ENCODE measurements at regions not wholly inside any gene's neighbourhood (a gene's known extent, or its start where the extent isn't known, plus 50 kb on each side); places are given as distances from the start of the nearest gene placed in this dataset.

DNA sequence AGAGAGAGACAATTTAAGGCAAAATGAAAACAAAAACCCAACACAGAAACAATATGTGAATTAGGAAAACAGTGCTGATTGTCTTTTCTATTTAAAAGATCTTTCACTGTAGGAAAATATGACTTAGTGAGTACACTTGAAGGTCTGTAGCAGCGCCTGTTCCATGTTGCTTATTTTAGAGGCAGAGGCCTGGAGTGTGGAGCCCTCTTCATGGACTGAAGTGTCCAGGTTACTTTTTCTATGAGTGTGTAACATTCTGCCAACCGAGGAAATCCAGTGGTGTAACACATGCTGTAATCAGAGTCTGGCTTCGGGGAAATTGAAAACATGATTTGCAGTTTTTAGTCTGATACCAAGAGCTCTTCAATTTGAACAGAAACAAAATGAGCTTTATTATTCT lies 64.0 kb upstream of the GPRIN3 start:
- TF ChIP-seq, protein P1, sequence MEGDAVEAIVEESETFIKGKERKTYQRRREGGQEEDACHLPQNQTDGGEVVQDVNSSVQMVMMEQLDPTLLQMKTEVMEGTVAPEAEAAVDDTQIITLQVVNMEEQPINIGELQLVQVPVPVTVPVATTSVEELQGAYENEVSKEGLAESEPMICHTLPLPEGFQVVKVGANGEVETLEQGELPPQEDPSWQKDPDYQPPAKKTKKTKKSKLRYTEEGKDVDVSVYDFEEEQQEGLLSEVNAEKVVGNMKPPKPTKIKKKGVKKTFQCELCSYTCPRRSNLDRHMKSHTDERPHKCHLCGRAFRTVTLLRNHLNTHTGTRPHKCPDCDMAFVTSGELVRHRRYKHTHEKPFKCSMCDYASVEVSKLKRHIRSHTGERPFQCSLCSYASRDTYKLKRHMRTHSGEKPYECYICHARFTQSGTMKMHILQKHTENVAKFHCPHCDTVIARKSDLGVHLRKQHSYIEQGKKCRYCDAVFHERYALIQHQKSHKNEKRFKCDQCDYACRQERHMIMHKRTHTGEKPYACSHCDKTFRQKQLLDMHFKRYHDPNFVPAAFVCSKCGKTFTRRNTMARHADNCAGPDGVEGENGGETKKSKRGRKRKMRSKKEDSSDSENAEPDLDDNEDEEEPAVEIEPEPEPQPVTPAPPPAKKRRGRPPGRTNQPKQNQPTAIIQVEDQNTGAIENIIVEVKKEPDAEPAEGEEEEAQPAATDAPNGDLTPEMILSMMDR (IDR thresholded peaks at IDR 0.05; ENCODE audit: extremely low read depth, insufficient read depth, missing control alignments): no peak
- DNase-seq (ENCODE audit: low spot score): no peak
- in situ Hi-C loops (cut with MboI; ENCODE audit: low pct_unique_long_range_greater_than_20kb, low sequenced_read_pairs, unreplicated experiment): no loop called here

DNA sequence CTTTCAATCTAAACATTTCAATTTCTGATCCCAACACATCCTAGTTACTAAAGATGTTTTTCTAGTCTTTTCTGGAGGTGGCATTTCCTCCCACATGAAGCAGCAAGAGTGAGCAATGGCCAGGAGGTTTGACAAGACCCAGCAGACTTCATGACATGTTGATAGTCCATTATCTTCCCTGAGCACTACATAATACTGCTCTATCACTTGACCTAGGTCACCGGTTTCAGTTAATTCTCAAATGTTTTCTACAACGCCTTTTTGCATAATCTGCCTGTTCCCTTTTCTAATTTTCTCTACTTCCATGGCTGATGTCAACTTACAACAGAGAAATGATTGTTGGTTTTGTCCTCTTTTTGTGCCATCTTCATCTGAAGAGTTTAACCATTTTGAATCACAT lies 62.0 kb upstream of the GPRIN3 start:
- no peak for DNase-seq (ENCODE audit: low spot score)

DNA sequence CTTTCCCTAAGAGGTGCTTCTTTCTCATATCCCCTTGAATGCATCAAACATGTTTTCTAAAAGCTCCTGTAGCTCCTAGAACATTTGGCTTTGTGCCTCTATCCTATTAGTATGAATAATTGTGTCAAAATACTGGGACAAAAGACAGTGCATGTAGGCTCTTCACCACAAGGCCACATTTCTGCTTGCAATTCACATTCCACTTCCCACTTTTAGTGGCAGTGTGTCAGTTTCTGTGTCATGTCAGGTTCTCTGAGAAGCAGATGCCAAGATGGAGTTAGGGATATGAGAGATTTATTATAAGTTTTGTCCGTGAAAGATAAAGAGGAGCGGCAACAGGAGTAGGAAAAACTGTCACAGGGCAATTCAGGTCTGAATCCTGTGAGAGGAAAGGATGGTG lies 61.3 kb upstream of the GPRIN3 start:
- DNase-seq (ENCODE audit: low spot score): no peak
- in situ Hi-C loops (cut with MboI; ENCODE audit: low pct_unique_long_range_greater_than_20kb, low sequenced_read_pairs, unreplicated experiment): no loop called here
- TF ChIP-seq, protein P1 (IDR thresholded peaks at IDR 0.05; ENCODE audit: extremely low read depth, insufficient read depth, missing control alignments): no peak

More for the DNA sequence above, 62.0 kb upstream of the GPRIN3 start:
- in situ Hi-C loops (cut with MboI; ENCODE audit: low pct_unique_long_range_greater_than_20kb, low sequenced_read_pairs, unreplicated experiment): no loop called here
- TF ChIP-seq, protein P1 (IDR thresholded peaks at IDR 0.05; ENCODE audit: extremely low read depth, insufficient read depth, missing control alignments): no peak

DNA sequence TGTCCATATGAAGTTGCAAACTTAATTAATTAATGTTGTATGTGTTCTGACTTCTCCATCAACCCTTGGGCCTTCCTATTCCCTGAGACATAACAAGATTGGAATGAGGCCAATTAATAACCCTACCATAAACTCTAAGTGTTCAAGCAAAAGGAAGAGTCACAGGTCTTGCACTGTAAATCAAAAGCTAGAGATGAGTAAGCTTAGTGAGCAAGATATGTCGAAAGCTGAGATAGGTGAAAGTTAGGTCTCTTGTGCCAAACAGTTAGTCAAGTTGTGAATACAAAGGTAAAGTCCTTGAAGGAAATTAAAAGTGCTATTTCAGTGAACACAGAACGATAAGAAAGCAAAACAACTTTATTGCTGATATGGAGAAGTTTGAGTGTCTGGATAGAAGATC lies 58.2 kb upstream of the GPRIN3 start:
- TF ChIP-seq, protein P1 (IDR thresholded peaks at IDR 0.05; ENCODE audit: extremely low read depth, insufficient read depth, missing control alignments): no peak
- in situ Hi-C loops (cut with MboI; ENCODE audit: low pct_unique_long_range_greater_than_20kb, low sequenced_read_pairs, unreplicated experiment): no loop called here
- no peak for DNase-seq (ENCODE audit: low spot score)

DNA sequence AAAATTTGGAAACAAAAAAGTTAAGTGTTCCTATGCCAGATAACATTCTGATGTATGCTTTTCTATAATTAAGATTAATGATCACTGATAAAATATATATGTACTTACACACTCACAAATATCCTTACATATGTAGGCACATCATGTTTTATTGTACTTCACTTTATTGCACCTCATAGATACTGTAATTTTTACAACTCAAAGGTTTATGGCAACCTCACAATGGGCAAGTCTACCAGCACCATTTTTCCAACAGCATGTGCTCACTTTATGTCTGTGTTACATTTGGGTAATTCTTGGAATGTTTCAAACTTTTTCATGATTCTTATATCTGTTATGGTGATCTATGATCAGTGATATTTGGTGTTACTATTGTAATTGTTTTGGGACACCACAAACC lies 57.8 kb upstream of the GPRIN3 start:
- DNase-seq (ENCODE audit: low spot score): no peak
- TF ChIP-seq, protein P1 (IDR thresholded peaks at IDR 0.05; ENCODE audit: extremely low read depth, insufficient read depth, missing control alignments): no peak
- in situ Hi-C loops (cut with MboI; ENCODE audit: low pct_unique_long_range_greater_than_20kb, low sequenced_read_pairs, unreplicated experiment): no loop called here

DNA sequence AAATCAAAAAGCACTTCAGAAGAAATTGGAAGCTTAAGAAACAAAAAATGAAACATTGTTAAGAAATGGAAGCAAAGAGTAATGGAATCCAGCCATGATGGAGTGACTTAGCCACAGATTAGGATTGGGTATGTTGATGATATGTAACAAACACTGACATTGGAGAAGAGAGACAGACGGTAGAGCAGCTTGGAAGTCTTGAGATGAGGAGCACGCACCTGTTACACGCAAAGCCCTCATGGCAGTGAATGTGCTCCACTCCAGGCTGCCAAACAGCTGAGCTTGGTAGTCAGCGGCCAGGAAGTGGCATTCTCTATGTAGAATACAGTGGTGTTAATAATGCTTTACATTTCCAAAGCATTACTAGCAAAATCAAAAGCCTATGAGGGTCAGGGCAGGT lies 56.9 kb upstream of the GPRIN3 start:
- in situ Hi-C loops (cut with MboI; ENCODE audit: low pct_unique_long_range_greater_than_20kb, low sequenced_read_pairs, unreplicated experiment): no loop called here
- DNase-seq (ENCODE audit: low spot score): no peak
- TF ChIP-seq, protein P1 (IDR thresholded peaks at IDR 0.05; ENCODE audit: extremely low read depth, insufficient read depth, missing control alignments): no peak

DNA sequence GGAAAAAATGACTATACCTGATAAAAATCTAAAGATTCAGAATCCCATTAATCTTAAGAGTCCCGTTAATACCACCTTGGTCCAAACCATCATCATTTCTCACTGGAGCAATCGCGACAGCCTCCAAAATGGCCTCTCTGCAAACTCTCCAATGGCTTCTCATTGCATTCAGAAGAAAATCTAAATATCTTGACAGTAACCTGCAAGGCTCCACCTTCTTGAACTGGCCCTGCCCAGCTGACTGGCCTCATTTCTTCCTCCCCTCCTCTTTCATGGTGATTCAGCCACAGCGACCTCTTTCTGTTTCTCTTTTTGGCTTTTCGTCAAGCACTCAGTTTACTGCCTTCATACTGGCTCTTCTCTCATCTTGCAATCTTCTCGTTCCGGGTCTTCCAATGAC lies 56.2 kb upstream of the GPRIN3 start:
- TF ChIP-seq, protein P1 (IDR thresholded peaks at IDR 0.05; ENCODE audit: extremely low read depth, insufficient read depth, missing control alignments): no peak
- in situ Hi-C loops (cut with MboI; ENCODE audit: low pct_unique_long_range_greater_than_20kb, low sequenced_read_pairs, unreplicated experiment): no loop called here
- DNase-seq (ENCODE audit: low spot score): no peak

Measured in GM13977 (cell line).